HepG2 (cell line): ENCODE measurements at regions not wholly inside any gene's neighbourhood (a gene's known extent, or its start where the extent isn't known, plus 50 kb on each side); places are given as distances from the start of the nearest gene placed in this dataset.

Source experiments
- ATAC-seq: fragments of 200-7000 bp; cut with Tn5 transposase; 3 replicates; pipeline ENCODE4 v1.9.1; 2020; ENCODE audit warnings: mild to moderate bottlenecking, moderate library complexity
- BruUV-seq: library from RNA; stranded (reverse); fragments of 400-500 nt; replicated peaks from 2 replicates; lab custom pipeline; 2021; lab: Mats Ljungman, UMichigan
- CTCF ChIA-PET: fragments of 300-600 bp; formaldehyde crosslinking; extraction: SDS; loops from one replicate; lab custom pipeline; 2021; ENCODE audit warnings: low total read pairs, inconsistent platforms, low intra/inter-chr PET ratio; lab: Yijun Ruan, JAX
- POLR2A ChIA-PET: fragments of 350-600 bp; sonication (Branson Sonifier 250); formaldehyde crosslinking; loops from one replicate; lab custom pipeline; 2020; ENCODE audit warnings: antibody characterized with exemption, inconsistent platforms; lab: Yijun Ruan, JAX
- DNase-seq: peaks from one replicate; pipeline ENCODE4 v3.0.0-alpha.2; 2015; ENCODE audit warnings: low spot score
- FAIRE-seq: peaks from 3 replicates; lab custom pipeline; 2011; peaks lifted over from hg19 to GRCh38; lab: Jason Lieb, UNC
- H2AFZ ChIP-seq: one replicate; pipeline ENCODE4 v1.6.1; 2011; ENCODE audit warnings: low read length, inconsistent platforms
- H3K27ac ChIP-seq: fragments of 300-600 bp; 3 replicates; pipeline ENCODE4 v1.8.0; 2011; ENCODE audit warnings: mixed run types, mild to moderate bottlenecking, mixed read lengths, low read length, inconsistent platforms; ENCODE audit not compliant: insufficient read depth; ENCODE audit errors: extremely low read length
- H3K27me3 ChIP-seq, 2 experiments: fragments of 200-600 bp in 1 of 2; 2 replicates in 1 of 2; 3 replicates in 1 of 2; pipeline versions ENCODE4 v1.6.0 to v1.8.0; 2011; ENCODE audit warnings: low read length in 2 of 2, mild to moderate bottlenecking in 2 of 2, moderate library complexity in 2 of 2, inconsistent platforms in 1 of 2; ENCODE audit not compliant: insufficient read depth in 2 of 2, control insufficient read depth in 1 of 2
- H3K36me3 ChIP-seq, 2 experiments: fragments of 200-600 bp in 1 of 2; replicated peaks in 1 of 2; 2 replicates in 1 of 2; 3 replicates in 1 of 2; pipeline versions ENCODE4 v1.5.1 to v1.8.0; 2011; ENCODE audit warnings: low read length in 2 of 2, inconsistent platforms in 1 of 2; ENCODE audit not compliant: insufficient read depth in 2 of 2, control insufficient read depth in 1 of 2
- H3K4me1 ChIP-seq: 2 replicates; pipeline ENCODE4 v1.5.1; 2012; ENCODE audit warnings: low read length, inconsistent platforms; ENCODE audit not compliant: insufficient read depth
- H3K4me2 ChIP-seq: 2 replicates; pipeline ENCODE4 v1.6.0; 2011; ENCODE audit warnings: low read depth, low read length, inconsistent platforms
- H3K4me3 ChIP-seq, 3 experiments: fragments of 200-600 bp in 1 of 3; sonication (generic), shearing (Covaris generic) in 1 of 3; replicated peaks in 1 of 3; 2 replicates each; pipeline ENCODE4 v1.5.1; 2011 to 2016; ENCODE audit warnings: low read length in 3 of 3, inconsistent platforms in 2 of 3, low read depth in 2 of 3, mild to moderate bottlenecking in 2 of 3, control low read depth in 1 of 3, mixed read lengths in 1 of 3; ENCODE audit not compliant: insufficient read depth in 1 of 3
- H3K79me2 ChIP-seq: one replicate; pipeline ENCODE4 v1.6.1; 2011; ENCODE audit warnings: low read length, inconsistent platforms; ENCODE audit not compliant: insufficient read depth
- H3K9ac ChIP-seq: 2 replicates; pipeline ENCODE4 v1.6.0; 2011; ENCODE audit warnings: mild to moderate bottlenecking, low read depth, low read length, inconsistent platforms; ENCODE audit not compliant: insufficient read depth
- H3K9me3 ChIP-seq: 2 replicates; pipeline ENCODE4 v1.5.1; 2012; ENCODE audit warnings: mild to moderate bottlenecking, low read length
- H4K20me1 ChIP-seq: 2 replicates; pipeline ENCODE4 v1.6.0; 2011; ENCODE audit warnings: inconsistent platforms, mild to moderate bottlenecking, low read length, moderate library complexity; ENCODE audit not compliant: insufficient read depth
- CEBPG ChIP-seq: IDR thresholded peaks from 2 replicates; pipeline ENCODE4 v1.6.1; 2016
- LCORL ChIP-seq, 2 experiments: fragments of 450-650 bp in 1 of 2; sonication (generic) in 1 of 2; formaldehyde crosslinking in 1 of 2; IDR thresholded peaks; 2 replicates each; pipeline versions ENCODE4 v1.5.0 to v1.6.1; 2017 to 2020; ENCODE audit warnings: antibody characterized with exemption in 1 of 2, missing genetic modification reagents in 1 of 2
- XBP1 ChIP-seq: sonication (generic); formaldehyde crosslinking; IDR thresholded peaks from 2 replicates; pipeline ENCODE4 v1.5.0; 2020; ENCODE audit warnings: missing genetic modification reagents
- ZNF12 ChIP-seq: sonication (generic); formaldehyde crosslinking; IDR thresholded peaks from 2 replicates; pipeline ENCODE4 v1.5.0; 2020; ENCODE audit warnings: missing genetic modification reagents
- ZNF44 ChIP-seq: sonication (generic); formaldehyde crosslinking; IDR thresholded peaks from 2 replicates; pipeline ENCODE4 v1.5.1; 2020; ENCODE audit warnings: mild to moderate bottlenecking, missing genetic modification reagents
- ZNF644 ChIP-seq: IDR thresholded peaks from 2 replicates; pipeline ENCODE4 v1.6.1; 2016; ENCODE audit warnings: low read depth
- WGBS: methylation state at CpG from one replicate; pipeline ENCODE4 v1.1.6; 2017; ENCODE audit warnings: low lambda C conversion rate; 5-methylcytosine and 5-hydroxymethylcytosine counted together
- in situ Hi-C: cut with HindIII; loops from 2 replicates; pipeline ENCODE4 v1.10.0; 2017; ENCODE audit warnings: low pct_unique_long_range_greater_than_20kb; ENCODE audit not compliant: extremely low pct_ligation_motif_present
- intact Hi-C: fragments of 100-400 bp; cut with micrococcal nuclease; formaldehyde crosslinking; loops from one replicate; pipeline ENCODE4 v1.10.0; 2022; ENCODE audit not compliant: unreplicated experiment

DNA sequence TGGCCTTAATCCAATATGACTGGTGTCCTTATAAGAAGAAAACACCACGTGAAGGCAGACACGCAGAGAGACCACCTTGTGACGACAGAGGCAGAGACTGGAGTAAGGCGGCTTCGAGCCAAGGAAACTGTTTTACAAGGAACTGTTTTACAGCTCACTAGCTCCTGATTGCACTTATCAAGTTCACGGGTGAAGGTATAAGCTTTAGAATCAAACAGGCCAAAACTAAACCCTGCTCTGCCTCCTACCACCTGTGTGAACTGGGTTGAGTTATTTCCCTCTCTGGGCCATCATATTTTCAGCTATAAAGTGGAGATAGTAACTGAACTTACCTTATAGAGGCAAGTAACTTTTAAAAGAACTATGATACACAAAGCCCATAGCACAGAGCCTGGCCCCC is 166.9 kb upstream of the NFIA start:
- no TSS peak for BruUV-seq
- intact Hi-C loops (no loop called here), in situ Hi-C loops (no loop called here)
- POLR2A ChIA-PET, result no interaction called here
- WGBS, result 44% methylated on average over 6 of the region's 6 CpGs
- Histone ChIP-seq H2AFZ (no peak overlapping the region), H3K36me3 (no peaks in the 10 kb centered on the region), H3K27me3 (peaks cover 0 to 4% of the 10 kb centered on the region in 2 experiments; a peak in 1 of 5 replicates), H3K4me1 (no peaks in the 10 kb centered on the region), H3K9ac (no peak overlapping the region), H4K20me1 (no peaks in the 10 kb centered on the region), H3K27ac (no peak overlapping the region), H3K4me3 (no peak overlapping the region), H3K9me3 (no peaks in the 10 kb centered on the region), H3K79me2 (no peaks in the 10 kb centered on the region), H3K4me2 (no peak overlapping the region)
- TF ChIP-seq ZNF44 (CRISPR knock-in tag) (no peak), CEBPG (CRISPR knock-in tag) (no peak), LCORL (IDR thresholded peaks at IDR 0.05) (no peak), LCORL (CRISPR knock-in tag; IDR thresholded peaks at IDR 0.05) (no peak), ZNF644 (CRISPR knock-in tag) (no peak)
- ATAC-seq, result no peak
- FAIRE-seq, result no peak
- CTCF ChIA-PET, result no interaction called here
- DNase-seq, result no peak

- H3K36me3 ChIP-seq, result no peaks in the 10 kb centered on the region
- peak; percentile 80 for TF ChIP-seq ZNF12 (CRISPR knock-in tag)
- no peak for TF ChIP-seq XBP1
- FAIRE-seq (no peak), DNase-seq (no peak), ATAC-seq (no peak)
- BruUV-seq, result no TSS peak
- peaks cover 0 to 3% of the 10 kb centered on the region in 2 experiments; a peak in 1 of 5 replicates for H3K27me3 ChIP-seq
- H2AFZ ChIP-seq, result no peak overlapping the region
- no peak overlapping the region for H3K9ac ChIP-seq
- intact Hi-C loops (no loop called here), in situ Hi-C loops (no loop called here)
- H3K79me2 ChIP-seq, result no peaks in the 10 kb centered on the region
- no peak overlapping the region for H3K4me2 ChIP-seq
- ChIA-PET POLR2A (no interaction called here), CTCF (no interaction called here)
- 29% methylated on average over 3 of the region's 3 CpGs for WGBS
- no peaks in the 10 kb centered on the region for H3K9me3 ChIP-seq
- no peaks in the 10 kb centered on the region for H4K20me1 ChIP-seq
- H3K4me1 ChIP-seq, result no peaks in the 10 kb centered on the region
- no peak overlapping the region for H3K27ac ChIP-seq
- no peak overlapping the region for H3K4me3 ChIP-seq
Observed at GRCh38 chr1:60914982-60915381, 167.4 kb upstream of the NFIA start.
